ENCODE measurements at regions not wholly inside any gene's neighbourhood (a gene's known extent, or its start where the extent isn't known, plus 50 kb on each side); places are given as distances from the start of the nearest gene placed in this dataset.

GRCh38 chr6:17211101-17211500 lies 70.1 kb upstream of the RBM24 start:
- Histone ChIP-seq H3K27me3 (ENCODE audit: control insufficient read depth, insufficient read depth, low read length) (no peaks in the 10 kb centered on the region), H3K9ac (ENCODE audit: low read depth, low read length) (no peak overlapping the region), H3K18ac (ENCODE audit: low read depth, low read length) (no peak overlapping the region), H3K4me2 (ENCODE audit: low read depth, low read length) (no peak overlapping the region), H3K9me1 (ENCODE audit: insufficient read depth, low read length) (no peaks in the 10 kb centered on the region), H2BK5ac (ENCODE audit: low read depth, low read length, poor library complexity, severe bottlenecking) (no peak overlapping the region), H2BK20ac (ENCODE audit: low read depth, low read length) (no peak overlapping the region), H4K91ac (ENCODE audit: insufficient read depth, low read depth, low read length) (no peak overlapping the region), H2AFZ (replicated peaks; ENCODE audit: low read length, poor library complexity) (no peak overlapping the region), H3K36me3 (ENCODE audit: control insufficient read depth, insufficient read depth, low read length) (no peaks in the 10 kb centered on the region), H4K20me1 (ENCODE audit: insufficient read depth, low read length) (no peaks in the 10 kb centered on the region), H3K14ac (replicated peaks; ENCODE audit: low read depth, low read length) (no peak overlapping the region), H3K4me1 (ENCODE audit: control insufficient read depth, insufficient read depth, low read length) (peaks cover 4% of the 10 kb centered on the region; the same call in 1 of the 2 replicates), H3K79me1 (ENCODE audit: low read depth in 1 of 2, low read length in 2 of 2) (no peaks in the 10 kb centered on the region), H2BK120ac (ENCODE audit: low read depth, low read length) (no peak overlapping the region), H3K4ac (ENCODE audit: low read depth, low read length) (no peak overlapping the region), H3K9me3 (ENCODE audit: control insufficient read depth, insufficient read depth, low read length) (peaks cover 2% of the 10 kb centered on the region; the same call in 1 of the 2 replicates), H3K23ac (ENCODE audit: low read depth, low read length) (no peak overlapping the region), H2BK15ac (ENCODE audit: low read depth, low read length) (no peak overlapping the region), H2AK5ac (ENCODE audit: low read depth, low read length) (no peak overlapping the region), H2AK9ac (replicated peaks; ENCODE audit: low read depth, low read length, poor library complexity) (no peak overlapping the region), H4K5ac (ENCODE audit: low read depth, low read length) (no peak overlapping the region), H3K4me3 (ENCODE audit: insufficient read depth, low read depth, low read length) (no peak overlapping the region), H4K8ac (ENCODE audit: low read depth in 2 of 2, low read length in 2 of 2) (no peak overlapping the region), H3K56ac (ENCODE audit: extremely low read depth, insufficient read depth, low read length) (no peak overlapping the region), H3K27ac (ENCODE audit: insufficient read depth, low read length) (no peak overlapping the region)
- ATAC-seq (ENCODE audit: low read depth) (no peak), DNase-seq (no peak)
- ChIA-PET POLR2A (ENCODE audit: unreplicated experiment) (no interaction called here), CTCF (no interaction called here)
- in situ Hi-C loops (cut with MboI; ENCODE audit: low sequenced_read_pairs) = no loop called here
- dilution Hi-C loops (cut with HindIII; ENCODE audit: low sequenced_read_pairs, unreplicated experiment) = no loop called here
- no CpG with 5 or more reads among the region's 3 CpGs for WGBS, 2 experiments (ENCODE audit: extremely low coverage in 2 of 2, insufficient read length in 1 of 2)
- intact Hi-C loops (cut with micrococcal nuclease) = no loop called here
- no TSS peak for BruUV-seq (replicated peaks)
- TF ChIP-seq CEBPB (IDR thresholded peaks at IDR 0.05; ENCODE audit: low read depth, low read length) (peak; percentile 22; the same call in 1 of the 2 replicates), BHLHE40 (IDR thresholded peaks at IDR 0.05; ENCODE audit: low read depth, low read length) (no peak), MAZ (IDR thresholded peaks at IDR 0.05; ENCODE audit: borderline replicate concordance, low read depth, low read length) (no peak)
